AG08396 (cell line): ENCODE measurements at regions not wholly inside any gene's neighbourhood (a gene's known extent, or its start where the extent isn't known, plus 50 kb on each side); places are given as distances from the start of the nearest gene placed in this dataset.
A peak's percentile ranks its signal among the peaks of the same experiment; 100 is the strongest.

ENCODE experiments used
- DNase-seq: peaks from one replicate; pipeline ENCODE4 v3.0.0; 2012; ENCODE audit warnings: low spot score, mixed read lengths

- DNase-seq, result peak; percentile 33
These were observed 278.0 kb downstream of the MRPL39 start for GRCh38 chr21:25329227-25329825.

- DNase-seq, result no peak
These were observed 278.5 kb downstream of the MRPL39 start for GRCh38 chr21:25328736-25329135.

GRCh38 chr21:25326181-25326580, 281.1 kb downstream of the MRPL39 start:
- DNase-seq, result no peak

GRCh38 chr21:25324666-25325065, 282.6 kb downstream of the MRPL39 start:
- no peak for DNase-seq

- DNase-seq, result no peak
These were observed 283.8 kb downstream of the MRPL39 start for GRCh38 chr21:25323356-25323949.

GRCh38 chr21:25314247-25314646, 293.0 kb downstream of the MRPL39 start:
- no peak for DNase-seq

GRCh38 chr21:25313829-25314228, 293.5 kb downstream of the MRPL39 start:
- DNase-seq, result peak; percentile 10

GRCh38 chr21:25307489-25307888, 299.8 kb downstream of the MRPL39 start:
- peak; percentile 21 for DNase-seq

GRCh38 chr21:25304611-25305010, 302.7 kb downstream of the MRPL39 start:
- DNase-seq, result no peak

- DNase-seq, result no peak
These were observed 306.6 kb downstream of the MRPL39 start for GRCh38 chr21:25300632-25301031.

GRCh38 chr21:25298512-25299491, 308.5 kb downstream of the MRPL39 start:
- no peak for DNase-seq

- no peak for DNase-seq
These were observed 310.2 kb downstream of the MRPL39 start for GRCh38 chr21:25297117-25297516.

GRCh38 chr21:25296252-25296651, 311.0 kb downstream of the MRPL39 start:
- DNase-seq, result no peak

GRCh38 chr21:25292396-25292795, 314.9 kb downstream of the MRPL39 start:
- no peak for DNase-seq

GRCh38 chr21:25283720-25284119, 323.6 kb downstream of the MRPL39 start:
- peak; percentile 16 for DNase-seq

- no peak for DNase-seq
These were observed 326.1 kb downstream of the MRPL39 start for GRCh38 chr21:25281134-25281533.

GRCh38 chr21:25280061-25280460, 327.2 kb downstream of the MRPL39 start:
- no peak for DNase-seq

- no peak for DNase-seq
These were observed 333.3 kb downstream of the MRPL39 start for GRCh38 chr21:25273959-25274358.

- no peak for DNase-seq
These were observed 352.6 kb downstream of the MRPL39 start for GRCh38 chr21:25254491-25255174.

GRCh38 chr21:25246546-25246945, 360.7 kb downstream of the MRPL39 start:
- DNase-seq, result no peak

- no peak for DNase-seq
These were observed 362.5 kb downstream of the MRPL39 start for GRCh38 chr21:25244735-25245134.

- DNase-seq, result no peak
These were observed 363.5 kb downstream of the MRPL39 start for GRCh38 chr21:25243808-25244207.
